H9 (cell line): ENCODE measurements at regions not wholly inside any gene's neighbourhood (a gene's known extent, or its start where the extent isn't known, plus 50 kb on each side); places are given as distances from the start of the nearest gene placed in this dataset.

ENCODE experiments used
- DNase-seq: peaks from one replicate; pipeline ENCODE4 v3.0.0-alpha.2; 2017
- H2AFZ ChIP-seq: one replicate; pipeline ENCODE4 v1.6.1; 2013; ENCODE audit warnings: mild to moderate bottlenecking, low read length, control low read depth, moderate library complexity
- H2AK5ac ChIP-seq: 2 replicates; pipeline ENCODE4 v1.6.1; 2013; ENCODE audit warnings: low read length, control low read depth, mixed read lengths; ENCODE audit not compliant: insufficient read length
- H2BK120ac ChIP-seq: one replicate; pipeline ENCODE4 v1.6.1; 2013; ENCODE audit warnings: low read depth, mild to moderate bottlenecking, low read length, control low read depth, inconsistent platforms; ENCODE audit not compliant: poor library complexity, severe bottlenecking
- H2BK12ac ChIP-seq: 2 replicates; pipeline ENCODE4 v1.6.1; 2013; ENCODE audit warnings: low read length, control low read depth, mixed read lengths, low read depth; ENCODE audit not compliant: insufficient read length
- H2BK15ac ChIP-seq: 2 replicates; pipeline ENCODE4 v1.6.1; 2013; ENCODE audit warnings: low read depth, low read length, control low read depth
- H2BK20ac ChIP-seq: one replicate; pipeline ENCODE4 v1.6.1; 2013; ENCODE audit warnings: low read depth, mild to moderate bottlenecking, low read length, control low read depth, inconsistent platforms; ENCODE audit not compliant: poor library complexity, severe bottlenecking
- H2BK5ac ChIP-seq: 2 replicates; pipeline ENCODE4 v1.6.1; 2013; ENCODE audit warnings: low read length, control low read depth, mixed read lengths; ENCODE audit not compliant: insufficient read length
- H3K14ac ChIP-seq: 2 replicates; pipeline ENCODE4 v1.6.1; 2013; ENCODE audit warnings: low read length, control low read depth; ENCODE audit not compliant: insufficient read depth
- H3K18ac ChIP-seq: 2 replicates; pipeline ENCODE4 v1.6.1; 2013; ENCODE audit warnings: low read depth, mild to moderate bottlenecking, mixed read lengths, low read length, control low read depth; ENCODE audit not compliant: insufficient read length
- H3K23ac ChIP-seq: 2 replicates; pipeline ENCODE4 v1.6.1; 2013; ENCODE audit warnings: low read length, control low read depth, mixed read lengths, low read depth; ENCODE audit not compliant: insufficient read length
- H3K23me2 ChIP-seq: 2 replicates; pipeline ENCODE4 v1.6.1; 2013; ENCODE audit warnings: low read depth, mild to moderate bottlenecking, mixed read lengths, low read length, control low read depth; ENCODE audit not compliant: insufficient read length, poor library complexity, severe bottlenecking
- H3K27ac ChIP-seq: 2 replicates; pipeline ENCODE4 v1.5.1; 2013; ENCODE audit warnings: low read length, control low read depth, mixed read lengths, low read depth; ENCODE audit not compliant: insufficient read length
- H3K27me3 ChIP-seq: 2 replicates; pipeline ENCODE4 v1.6.1; 2013; ENCODE audit warnings: low read length, control low read depth, inconsistent platforms; ENCODE audit not compliant: insufficient read depth
- H3K4ac ChIP-seq: 2 replicates; pipeline ENCODE4 v1.6.1; 2013; ENCODE audit warnings: low read depth, mild to moderate bottlenecking, control low read depth, inconsistent platforms, low read length, moderate library complexity
- H3K4me1 ChIP-seq: 2 replicates; pipeline ENCODE4 v1.6.1; 2013; ENCODE audit warnings: low read length, control low read depth, inconsistent platforms; ENCODE audit not compliant: insufficient read depth
- H3K4me2 ChIP-seq: 2 replicates; pipeline ENCODE4 v1.6.1; 2013; ENCODE audit warnings: low read length, control low read depth, mixed read lengths; ENCODE audit not compliant: insufficient read length, insufficient read depth
- H3K56ac ChIP-seq: 2 replicates; pipeline ENCODE4 v1.6.1; 2013; ENCODE audit warnings: low read depth, mild to moderate bottlenecking, mixed read lengths, low read length, control low read depth; ENCODE audit not compliant: insufficient read length
- H3K79me1 ChIP-seq: 2 replicates; pipeline ENCODE4 v1.6.1; 2013; ENCODE audit warnings: low read depth, mild to moderate bottlenecking, moderate library complexity, low read length, control low read depth, inconsistent platforms; ENCODE audit not compliant: insufficient read depth, poor library complexity, severe bottlenecking
- H3K79me2 ChIP-seq: 2 replicates; pipeline ENCODE4 v1.6.1; 2013; ENCODE audit warnings: low read length, control low read depth, inconsistent platforms; ENCODE audit not compliant: insufficient read depth
- H3K9ac ChIP-seq: 2 replicates; pipeline ENCODE4 v1.6.1; 2013; ENCODE audit warnings: low read length, control low read depth, mixed read lengths; ENCODE audit not compliant: insufficient read length; ENCODE audit errors: extremely low read depth
- H3K9me3 ChIP-seq: one replicate; pipeline ENCODE4 v1.6.1; 2013; ENCODE audit warnings: low read depth, low read length, inconsistent platforms; ENCODE audit not compliant: control insufficient read depth
- H3T11ph ChIP-seq: one replicate; pipeline ENCODE4 v1.6.1; 2013; ENCODE audit warnings: mild to moderate bottlenecking, low read length, control low read depth, inconsistent platforms
- H4K20me1 ChIP-seq: one replicate; pipeline ENCODE4 v1.6.1; 2013; ENCODE audit not compliant: control insufficient read depth, insufficient read length, insufficient read depth
- H4K5ac ChIP-seq: 2 replicates; pipeline ENCODE4 v1.6.1; 2013; ENCODE audit warnings: low read depth, mild to moderate bottlenecking, mixed read lengths, low read length, control low read depth; ENCODE audit not compliant: insufficient read length
- H4K8ac ChIP-seq: replicated peaks from 2 replicates; pipeline ENCODE4 v1.6.1; 2013; ENCODE audit warnings: low read length, control low read depth, mixed read lengths, low read depth; ENCODE audit not compliant: insufficient read length
- H4K91ac ChIP-seq: 2 replicates; pipeline ENCODE4 v1.6.1; 2013; ENCODE audit warnings: low read depth, mild to moderate bottlenecking, moderate library complexity, mixed read lengths, low read length, control low read depth; ENCODE audit not compliant: insufficient read length
- H3K27ac Mint-ChIP-seq, 3 experiments: 2 replicates in 2 of 3; 3 replicates in 1 of 3; pipeline ENCODE4 v1.8.0; 2020 to 2021; ENCODE audit warnings: mixed read lengths in 3 of 3, mild to moderate bottlenecking in 1 of 3, moderate library complexity in 1 of 3
- H3K27me3 Mint-ChIP-seq: 2 replicates; pipeline ENCODE4 v1.8.0; 2021; ENCODE audit warnings: low read depth, mild to moderate bottlenecking, moderate library complexity, mixed read lengths
- H3K36me3 Mint-ChIP-seq, 3 experiments: 2 replicates in 2 of 3; 3 replicates in 1 of 3; pipeline ENCODE4 v1.8.0; 2020 to 2021; ENCODE audit warnings: low read depth in 3 of 3, mixed read lengths in 3 of 3; ENCODE audit not compliant: insufficient read depth in 1 of 3
- H3K4me1 Mint-ChIP-seq, 2 experiments: 2 replicates each; pipeline ENCODE4 v1.8.0; 2020; ENCODE audit warnings: mixed read lengths in 2 of 2
- H3K4me3 Mint-ChIP-seq, 2 experiments: 2 replicates in 1 of 2; 3 replicates in 1 of 2; pipeline ENCODE4 v1.8.0; 2020 to 2021; ENCODE audit warnings: mild to moderate bottlenecking in 2 of 2, mixed read lengths in 2 of 2, moderate library complexity in 1 of 2
- H3K9me3 Mint-ChIP-seq, 2 experiments: 2 replicates in 1 of 2; 3 replicates in 1 of 2; pipeline ENCODE4 v1.8.0; 2020; ENCODE audit warnings: mild to moderate bottlenecking in 2 of 2, mixed read lengths in 2 of 2, moderate library complexity in 1 of 2
- CTCF ChIP-seq: fragments of 200-600 bp; sonication (generic); conservative IDR thresholded peaks from 3 replicates; pipeline ENCODE4 v1.8.0; 2021; ENCODE audit warnings: antibody characterized with exemption, mild to moderate bottlenecking
- WGBS: extraction: QIAGEN DNeasy Blood & Tissue Kit; methylation state at CpG from one replicate; pipeline ENCODE4 v1.1.7; 2013; ENCODE audit warnings: missing lambda C conversion rate, low lambda C conversion rate, mixed read lengths; ENCODE audit not compliant: insufficient read length; ENCODE audit errors: extremely low coverage; 5-methylcytosine and 5-hydroxymethylcytosine counted together

DNA sequence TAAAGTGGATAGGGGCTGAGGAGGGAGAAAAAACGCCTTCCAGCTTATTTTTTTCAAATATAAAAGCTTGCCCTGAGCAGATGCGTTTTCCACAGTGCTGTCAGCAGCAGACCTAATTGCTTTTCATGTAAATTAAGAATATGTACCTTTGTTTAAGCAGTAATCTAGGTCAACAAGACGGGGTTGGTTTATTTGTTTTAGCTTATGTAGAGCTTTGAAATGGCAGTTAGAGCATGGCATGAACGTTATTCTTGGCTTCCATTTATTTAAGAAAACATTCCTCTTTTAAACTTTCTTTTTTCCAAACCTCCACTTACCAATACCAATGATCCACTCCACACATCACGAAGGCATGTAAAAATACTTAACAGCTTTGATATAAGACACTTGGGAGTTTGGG lies 220.3 kb upstream of the TENM3 start:
- Histone ChIP-seq H3K79me1 (no peaks in the 10 kb centered on the region), H2BK5ac (no peak overlapping the region), H3K56ac (no peak overlapping the region), H3K23ac (no peak overlapping the region), H3K9ac (no peak overlapping the region), H4K8ac (no peak overlapping the region), H3K23me2 (no peaks in the 10 kb centered on the region), H2BK120ac (no peak overlapping the region), H2AK5ac (no peak overlapping the region), H3K4ac (no peak overlapping the region), H3K27me3 (no peaks in the 10 kb centered on the region), H3K14ac (no peak overlapping the region), H4K20me1 (no peaks in the 10 kb centered on the region), H3K27ac (no peak overlapping the region), H3K4me2 (no peak overlapping the region), H3T11ph (no peak overlapping the region), H2BK20ac (no peak overlapping the region), H2BK12ac (no peak overlapping the region), H2AFZ (no peak overlapping the region), H4K91ac (no peak overlapping the region), H3K18ac (no peak overlapping the region), H3K9me3 (no peaks in the 10 kb centered on the region), H2BK15ac (no peak overlapping the region), H4K5ac (no peak overlapping the region), H3K79me2 (no peaks in the 10 kb centered on the region), H3K4me1 (no peaks in the 10 kb centered on the region)
- Mint-ChIP-seq H3K36me3 (peaks cover 11 to 25% (median 19%) of the 10 kb centered on the region in 3 experiments; a peak in 6 of 7 replicates), H3K27ac (no peak overlapping the region), H3K27me3 (no peaks in the 10 kb centered on the region; the same call in 1 of the 2 replicates), H3K9me3 (peaks cover 18% of the 10 kb centered on the region in 2 experiments), H3K4me1 (peaks cover 8% of the 10 kb centered on the region in 2 experiments), H3K4me3 (no peak overlapping the region)
- no peak for TF ChIP-seq CTCF
- WGBS = 100% methylated on average over 1 of the region's 5 CpGs
- no peak for DNase-seq
